ENCODE measurements at regions not wholly inside any gene's neighbourhood (a gene's known extent, or its start where the extent isn't known, plus 50 kb on each side); places are given as distances from the start of the nearest gene placed in this dataset.

DNA sequence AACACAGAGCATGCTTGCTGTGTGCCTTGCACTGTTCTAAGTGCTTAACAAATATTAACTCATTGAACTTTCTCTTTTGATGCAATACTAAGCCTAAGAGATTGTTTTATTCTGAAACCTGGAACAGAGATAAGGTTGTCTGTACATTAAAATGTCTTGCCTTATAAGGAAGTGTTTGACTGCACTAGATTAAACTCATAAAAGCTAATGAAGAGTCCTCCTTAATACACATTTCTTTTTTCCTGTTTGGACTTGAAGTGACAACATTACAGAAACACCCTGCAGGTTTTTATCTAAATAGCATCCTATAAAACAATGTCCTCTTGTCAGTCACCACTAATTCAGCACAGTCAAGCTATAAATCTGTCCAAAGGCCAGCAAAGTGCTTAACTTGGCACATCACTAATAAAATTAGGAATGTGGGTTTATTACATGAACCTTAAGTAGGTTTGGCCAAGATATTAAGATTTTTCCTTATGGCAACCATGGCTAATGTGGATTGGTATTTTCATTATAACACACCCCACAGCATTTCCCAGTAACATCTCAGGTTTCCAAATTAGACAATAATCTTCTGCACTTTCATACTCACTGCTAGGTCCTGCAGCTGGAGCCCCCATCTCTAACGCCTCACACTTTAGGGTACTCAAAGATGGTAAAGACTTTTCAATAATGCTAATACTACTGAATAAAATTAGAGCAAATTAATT lies 389.7 kb downstream of the LMO4 start:
- H3K27me3 ChIP-seq (ENCODE audit: control insufficient read depth in 3 of 3, insufficient read depth in 3 of 3, low read length in 3 of 3), result no peaks in the 10 kb centered on the region

DNA sequence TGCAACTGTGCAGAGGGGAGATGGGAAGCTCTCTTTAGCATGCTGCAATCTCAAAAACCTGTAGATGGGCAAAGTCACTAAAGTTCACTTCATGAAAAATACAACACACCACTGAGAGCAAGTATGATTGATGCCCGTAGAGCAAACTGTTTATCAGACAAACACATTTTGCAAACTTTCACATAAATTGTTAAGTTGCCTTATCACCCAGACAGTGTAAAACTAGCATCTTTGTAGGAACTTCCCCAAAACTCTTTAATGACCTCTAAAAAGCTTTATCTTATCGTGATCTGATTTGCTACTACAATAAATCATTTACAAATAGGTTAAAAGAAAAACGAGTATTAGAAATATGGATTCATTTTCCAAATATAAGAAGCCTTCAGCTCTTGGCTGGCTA lies 391.0 kb downstream of the LMO4 start:
- Histone ChIP-seq H3K27ac (ENCODE audit: low read depth, low read length) (no peak overlapping the region), H3K27me3 (ENCODE audit: control insufficient read depth in 3 of 3, insufficient read depth in 3 of 3, low read length in 3 of 3) (no peaks in the 10 kb centered on the region), H3K9ac (ENCODE audit: low read depth in 1 of 3, low read length in 3 of 3) (no peak overlapping the region), H3K4me3 (ENCODE audit: low read length in 3 of 3) (no peak overlapping the region), H3K36me3 (ENCODE audit: control insufficient read depth in 3 of 3, insufficient read depth in 3 of 3, low read length in 3 of 3) (no peaks in the 10 kb centered on the region), H3K9me3 (ENCODE audit: control insufficient read depth in 3 of 3, low read length in 3 of 3) (no peaks in the 10 kb centered on the region), H3K4me1 (ENCODE audit: control insufficient read depth in 3 of 3, insufficient read depth in 3 of 3, low read length in 3 of 3) (no peaks in the 10 kb centered on the region)

More for the DNA sequence above, 389.7 kb downstream of the LMO4 start:
- no peak overlapping the region for H3K27ac ChIP-seq (ENCODE audit: low read depth, low read length)
- no peaks in the 10 kb centered on the region for H3K4me1 ChIP-seq (ENCODE audit: control insufficient read depth in 3 of 3, insufficient read depth in 3 of 3, low read length in 3 of 3)
- H3K9ac ChIP-seq (ENCODE audit: low read depth in 1 of 3, low read length in 3 of 3), result no peak overlapping the region
- H3K4me3 ChIP-seq (ENCODE audit: low read length in 3 of 3), result no peak overlapping the region
- H3K36me3 ChIP-seq (ENCODE audit: control insufficient read depth in 3 of 3, insufficient read depth in 3 of 3, low read length in 3 of 3), result no peaks in the 10 kb centered on the region
- H3K9me3 ChIP-seq (ENCODE audit: control insufficient read depth in 3 of 3, low read length in 3 of 3), result no peaks in the 10 kb centered on the region

GRCh38 chr1:87720561-87720960 lies 391.9 kb downstream of the LMO4 start:
- Histone ChIP-seq H3K36me3 (ENCODE audit: control insufficient read depth in 3 of 3, insufficient read depth in 3 of 3, low read length in 3 of 3) (no peaks in the 10 kb centered on the region), H3K9me3 (ENCODE audit: control insufficient read depth in 3 of 3, low read length in 3 of 3) (no peaks in the 10 kb centered on the region), H3K9ac (ENCODE audit: low read depth in 1 of 3, low read length in 3 of 3) (no peak overlapping the region), H3K4me1 (ENCODE audit: control insufficient read depth in 3 of 3, insufficient read depth in 3 of 3, low read length in 3 of 3) (no peaks in the 10 kb centered on the region), H3K27ac (ENCODE audit: low read depth, low read length) (no peak overlapping the region), H3K4me3 (ENCODE audit: low read length in 3 of 3) (no peak overlapping the region), H3K27me3 (ENCODE audit: control insufficient read depth in 3 of 3, insufficient read depth in 3 of 3, low read length in 3 of 3) (no peaks in the 10 kb centered on the region)

GRCh38 chr1:87723193-87723592 lies 394.5 kb downstream of the LMO4 start:
- Histone ChIP-seq H3K9me3 (ENCODE audit: control insufficient read depth in 3 of 3, low read length in 3 of 3) (no peaks in the 10 kb centered on the region), H3K27ac (ENCODE audit: low read depth, low read length) (no peak overlapping the region), H3K9ac (ENCODE audit: low read depth in 1 of 3, low read length in 3 of 3) (no peak overlapping the region)

DNA sequence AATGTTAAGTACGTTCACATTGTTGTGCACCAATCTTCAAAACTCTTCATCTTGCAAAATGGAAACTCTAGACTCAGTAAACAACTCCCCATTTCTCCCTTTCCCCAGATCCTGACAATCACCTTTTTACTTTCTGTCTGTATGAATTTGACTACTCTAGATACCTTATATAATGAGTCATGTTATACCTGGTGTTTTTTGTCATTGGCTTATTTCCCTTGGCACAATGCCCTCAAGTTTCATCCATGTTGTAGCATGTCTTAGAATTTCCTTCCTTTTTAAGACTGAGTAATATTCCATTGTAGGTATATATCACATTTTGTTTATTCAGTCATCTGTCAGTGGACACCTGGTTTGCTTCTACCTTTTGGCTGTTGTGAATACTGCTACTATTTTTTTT lies 399.5 kb downstream of the LMO4 start:
- Histone ChIP-seq H3K27ac (ENCODE audit: low read depth, low read length) (no peak overlapping the region), H3K9me3 (ENCODE audit: control insufficient read depth in 3 of 3, low read length in 3 of 3) (no peaks in the 10 kb centered on the region), H3K4me1 (ENCODE audit: control insufficient read depth in 3 of 3, insufficient read depth in 3 of 3, low read length in 3 of 3) (no peaks in the 10 kb centered on the region), H3K27me3 (ENCODE audit: control insufficient read depth in 3 of 3, insufficient read depth in 3 of 3, low read length in 3 of 3) (no peaks in the 10 kb centered on the region), H3K9ac (ENCODE audit: low read depth in 1 of 3, low read length in 3 of 3) (no peak overlapping the region), H3K36me3 (ENCODE audit: control insufficient read depth in 3 of 3, insufficient read depth in 3 of 3, low read length in 3 of 3) (no peaks in the 10 kb centered on the region), H3K4me3 (ENCODE audit: low read length in 3 of 3) (no peak overlapping the region)

More at GRCh38 chr1:87723193-87723592, 394.5 kb downstream of the LMO4 start:
- Histone ChIP-seq H3K36me3 (ENCODE audit: control insufficient read depth in 3 of 3, insufficient read depth in 3 of 3, low read length in 3 of 3) (no peaks in the 10 kb centered on the region), H3K27me3 (ENCODE audit: control insufficient read depth in 3 of 3, insufficient read depth in 3 of 3, low read length in 3 of 3) (no peaks in the 10 kb centered on the region), H3K4me1 (ENCODE audit: control insufficient read depth in 3 of 3, insufficient read depth in 3 of 3, low read length in 3 of 3) (no peaks in the 10 kb centered on the region), H3K4me3 (ENCODE audit: low read length in 3 of 3) (no peak overlapping the region)

DNA sequence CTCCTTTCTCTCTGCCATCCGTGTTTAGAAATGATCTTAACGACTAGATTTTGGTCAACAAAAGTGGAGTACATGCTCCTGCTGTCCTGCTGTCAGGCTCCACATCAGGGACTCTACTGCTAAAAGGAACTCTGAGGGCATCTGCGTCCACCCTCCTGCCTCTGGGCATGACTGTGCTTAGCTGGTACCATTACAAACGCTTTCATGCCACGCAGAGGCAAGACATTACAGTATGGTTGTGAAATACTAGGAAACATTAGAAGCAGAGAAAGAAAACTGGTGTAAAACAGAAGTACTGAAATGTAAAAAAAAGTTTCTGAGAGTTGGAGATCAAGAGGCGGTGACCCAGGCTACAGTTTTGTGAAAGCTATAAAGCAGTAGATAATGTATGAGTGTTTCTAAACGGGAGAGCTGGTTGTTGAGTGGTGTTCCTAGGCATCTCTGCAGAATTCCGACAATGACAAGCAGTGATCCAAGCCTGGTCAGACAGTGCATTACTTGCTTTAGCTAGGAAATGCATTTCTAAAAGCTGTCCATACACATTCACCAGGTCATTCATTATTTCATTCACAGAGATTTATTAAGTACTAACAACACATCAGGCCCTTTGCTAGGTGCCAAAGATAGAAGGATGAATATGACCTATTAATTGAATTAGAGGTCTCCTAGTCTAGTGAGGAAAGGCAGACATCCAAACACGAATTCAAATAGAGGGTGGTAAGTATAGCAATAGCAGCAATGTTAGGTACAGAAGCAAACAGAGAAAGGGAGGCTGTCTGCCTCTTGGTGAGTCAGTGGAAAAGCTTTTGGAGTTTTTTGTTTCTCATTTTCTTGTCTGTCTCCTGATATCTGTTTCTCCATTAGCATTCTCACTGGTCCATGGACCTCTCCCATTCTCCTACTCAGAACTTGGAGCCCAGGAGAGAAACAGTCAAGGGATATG lies 401.9 kb downstream of the LMO4 start:
- no peak overlapping the region for H3K9ac ChIP-seq (ENCODE audit: low read depth in 1 of 3, low read length in 3 of 3)
- no peaks in the 10 kb centered on the region for H3K4me1 ChIP-seq (ENCODE audit: control insufficient read depth in 3 of 3, insufficient read depth in 3 of 3, low read length in 3 of 3)
- H3K9me3 ChIP-seq (ENCODE audit: control insufficient read depth in 3 of 3, low read length in 3 of 3), result no peaks in the 10 kb centered on the region
- H3K36me3 ChIP-seq (ENCODE audit: control insufficient read depth in 3 of 3, insufficient read depth in 3 of 3, low read length in 3 of 3), result no peaks in the 10 kb centered on the region
- H3K27me3 ChIP-seq (ENCODE audit: control insufficient read depth in 3 of 3, insufficient read depth in 3 of 3, low read length in 3 of 3), result no peaks in the 10 kb centered on the region
- H3K27ac ChIP-seq (ENCODE audit: low read depth, low read length), result no peak overlapping the region
- H3K4me3 ChIP-seq (ENCODE audit: low read length in 3 of 3), result no peak overlapping the region

DNA sequence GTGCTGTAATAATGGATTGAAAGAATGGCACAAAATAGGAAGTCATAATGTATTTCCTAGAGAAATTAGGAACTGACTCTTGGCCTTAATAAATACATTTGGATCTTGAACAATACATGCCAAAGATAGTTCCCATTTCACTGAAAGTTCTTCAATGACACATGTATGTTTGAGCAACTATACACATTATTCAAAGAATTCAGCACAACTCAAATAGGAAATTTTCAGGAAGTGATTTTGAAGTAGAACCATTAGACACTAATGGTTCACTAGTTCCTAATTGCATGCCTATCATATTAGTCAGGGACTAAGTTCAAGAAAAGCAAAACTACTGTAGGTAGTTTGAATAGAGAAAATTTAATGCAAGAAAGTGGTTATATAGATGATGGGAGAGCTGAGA lies 404.7 kb downstream of the LMO4 start:
- Histone ChIP-seq H3K4me1 (ENCODE audit: control insufficient read depth in 3 of 3, insufficient read depth in 3 of 3, low read length in 3 of 3) (no peaks in the 10 kb centered on the region), H3K9ac (ENCODE audit: low read depth in 1 of 3, low read length in 3 of 3) (no peak overlapping the region), H3K4me3 (ENCODE audit: low read length in 3 of 3) (no peak overlapping the region), H3K27me3 (ENCODE audit: control insufficient read depth in 3 of 3, insufficient read depth in 3 of 3, low read length in 3 of 3) (no peaks in the 10 kb centered on the region), H3K27ac (ENCODE audit: low read depth, low read length) (no peak overlapping the region), H3K36me3 (ENCODE audit: control insufficient read depth in 3 of 3, insufficient read depth in 3 of 3, low read length in 3 of 3) (no peaks in the 10 kb centered on the region), H3K9me3 (ENCODE audit: control insufficient read depth in 3 of 3, low read length in 3 of 3) (no peaks in the 10 kb centered on the region)

DNA sequence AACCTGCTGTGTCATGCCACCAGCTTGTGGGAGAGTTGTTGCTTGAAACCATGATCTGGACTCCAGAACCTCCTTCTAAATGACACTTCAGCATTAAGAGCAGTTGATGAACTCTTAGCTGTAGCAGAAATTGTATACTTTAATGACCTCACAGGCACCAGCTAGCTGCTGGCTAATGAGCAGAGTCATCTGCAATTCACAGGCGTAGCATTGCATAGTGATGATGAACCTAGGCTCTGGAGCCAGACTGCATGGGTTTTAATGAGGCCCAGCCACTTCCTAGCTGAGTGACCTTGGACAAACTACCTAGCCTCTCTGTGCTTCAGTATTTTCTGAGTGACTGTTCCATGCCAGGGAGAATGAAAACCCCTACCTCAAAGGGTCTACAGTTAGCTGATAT lies 407.1 kb downstream of the LMO4 start:
- Histone ChIP-seq H3K27me3 (ENCODE audit: control insufficient read depth in 3 of 3, insufficient read depth in 3 of 3, low read length in 3 of 3) (no peaks in the 10 kb centered on the region), H3K4me1 (ENCODE audit: control insufficient read depth in 3 of 3, insufficient read depth in 3 of 3, low read length in 3 of 3) (no peaks in the 10 kb centered on the region), H3K36me3 (ENCODE audit: control insufficient read depth in 3 of 3, insufficient read depth in 3 of 3, low read length in 3 of 3) (no peaks in the 10 kb centered on the region), H3K27ac (ENCODE audit: low read depth, low read length) (no peak overlapping the region), H3K4me3 (ENCODE audit: low read length in 3 of 3) (no peak overlapping the region), H3K9me3 (ENCODE audit: control insufficient read depth in 3 of 3, low read length in 3 of 3) (peaks cover 0 to 2% (median 0%) of the 10 kb centered on the region in 3 donors), H3K9ac (ENCODE audit: low read depth in 1 of 3, low read length in 3 of 3) (no peak overlapping the region)

DNA sequence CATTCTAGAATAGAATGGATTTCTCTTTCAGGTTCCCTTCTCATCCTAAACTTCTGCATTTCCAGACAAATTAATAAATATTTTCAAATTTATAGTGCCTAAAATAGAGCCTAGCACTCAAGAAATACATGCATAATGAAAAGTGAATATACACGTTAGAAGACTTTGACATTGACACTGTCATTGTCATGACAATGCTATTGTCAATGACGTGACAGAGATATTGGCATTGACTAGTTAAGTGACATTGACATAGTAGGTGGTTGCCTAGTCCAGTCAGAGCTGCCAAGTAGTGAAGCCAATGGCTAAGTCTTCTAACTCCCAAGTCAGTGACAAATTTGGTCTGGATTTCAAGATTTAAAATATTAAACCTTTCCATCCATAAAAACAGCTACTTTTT lies 410.5 kb downstream of the LMO4 start:
- no peaks in the 10 kb centered on the region for H3K4me1 ChIP-seq (ENCODE audit: control insufficient read depth in 3 of 3, insufficient read depth in 3 of 3, low read length in 3 of 3)
- no peak overlapping the region for H3K27ac ChIP-seq (ENCODE audit: low read depth, low read length)
- H3K9ac ChIP-seq (ENCODE audit: low read depth in 1 of 3, low read length in 3 of 3), result no peak overlapping the region
- H3K27me3 ChIP-seq (ENCODE audit: control insufficient read depth in 3 of 3, insufficient read depth in 3 of 3, low read length in 3 of 3), result no peaks in the 10 kb centered on the region
- no peak overlapping the region for H3K4me3 ChIP-seq (ENCODE audit: low read length in 3 of 3)
- H3K9me3 ChIP-seq (ENCODE audit: control insufficient read depth in 3 of 3, low read length in 3 of 3), result peaks cover 0 to 2% (median 0%) of the 10 kb centered on the region in 3 donors
- H3K36me3 ChIP-seq (ENCODE audit: control insufficient read depth in 3 of 3, insufficient read depth in 3 of 3, low read length in 3 of 3), result no peaks in the 10 kb centered on the region

DNA sequence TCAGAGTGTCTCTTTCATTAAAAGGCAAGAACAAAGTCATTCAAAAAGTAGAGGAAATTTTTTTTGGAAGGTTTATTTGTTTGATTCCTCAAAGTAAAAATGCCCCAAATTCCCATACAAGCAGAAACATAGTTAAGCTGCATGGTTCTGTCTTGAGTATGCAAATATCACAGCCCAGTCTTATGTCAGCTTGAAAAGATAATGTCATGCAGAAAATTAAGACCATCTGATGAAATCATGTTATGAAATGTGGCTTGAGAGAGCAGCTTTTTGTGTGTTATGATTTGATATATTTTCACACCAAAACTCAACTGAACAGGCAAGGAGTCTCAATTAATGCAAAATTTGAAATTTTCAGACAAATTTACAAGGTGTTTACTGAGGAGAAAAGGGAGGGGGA lies 411.0 kb downstream of the LMO4 start:
- Histone ChIP-seq H3K4me3 (ENCODE audit: low read length in 3 of 3) (no peak overlapping the region), H3K27ac (ENCODE audit: low read depth, low read length) (no peak overlapping the region), H3K27me3 (ENCODE audit: control insufficient read depth in 3 of 3, insufficient read depth in 3 of 3, low read length in 3 of 3) (no peaks in the 10 kb centered on the region), H3K9me3 (ENCODE audit: control insufficient read depth in 3 of 3, low read length in 3 of 3) (peaks cover 0 to 2% (median 0%) of the 10 kb centered on the region in 3 donors), H3K4me1 (ENCODE audit: control insufficient read depth in 3 of 3, insufficient read depth in 3 of 3, low read length in 3 of 3) (no peaks in the 10 kb centered on the region), H3K9ac (ENCODE audit: low read depth in 1 of 3, low read length in 3 of 3) (no peak overlapping the region), H3K36me3 (ENCODE audit: control insufficient read depth in 3 of 3, insufficient read depth in 3 of 3, low read length in 3 of 3) (no peaks in the 10 kb centered on the region)

All from skeletal muscle tissue (tissue), 3 donors.